Suprapubic skin (tissue), 4 donors: ENCODE measurements at regions not wholly inside any gene's neighbourhood (a gene's known extent, or its start where the extent isn't known, plus 50 kb on each side); places are given as distances from the start of the nearest gene placed in this dataset.

Experiments
- DNase-seq, 2 donors: peaks; one replicate each; pipeline ENCODE4 v3.0.0-alpha.2; 2019; ENCODE audit warnings: low spot score in 2 of 2
- H3K27ac ChIP-seq: fragments of 200-600 bp; sonication (generic); one replicate; pipeline ENCODE4 v1.5.1; 2019
- H3K27me3 ChIP-seq: fragments of 200-600 bp; sonication (generic); one replicate; pipeline ENCODE4 v1.5.1; 2019
- H3K36me3 ChIP-seq: fragments of 200-600 bp; sonication (generic); one replicate; pipeline ENCODE4 v1.5.1; 2019
- H3K4me1 ChIP-seq: fragments of 200-600 bp; sonication (generic); one replicate; pipeline ENCODE4 v1.5.1; 2019
- H3K4me3 ChIP-seq: fragments of 200-600 bp; sonication (generic); one replicate; pipeline ENCODE4 v1.5.1; 2019; ENCODE audit warnings: mild to moderate bottlenecking
- H3K9me3 ChIP-seq: fragments of 200-600 bp; sonication (generic); one replicate; pipeline ENCODE4 v1.5.1; 2019
- EP300 ChIP-seq: sonication (generic); formaldehyde crosslinking; IDR thresholded peaks from one replicate; pipeline ENCODE4 v1.6.1; 2017; ENCODE audit warnings: antibody characterized with exemption
- POLR2A ChIP-seq, 2 donors: fragments of 450-650 bp; IDR thresholded peaks; one replicate each; pipeline ENCODE4 v1.6.1; 2017; ENCODE audit warnings: antibody characterized with exemption in 2 of 2, mild to moderate bottlenecking in 2 of 2, moderate library complexity in 2 of 2
- POLR2AphosphoS5 ChIP-seq, 3 donors: sonication (generic); formaldehyde crosslinking; IDR thresholded peaks; one replicate each; pipeline ENCODE4 v1.6.1; 2017; ENCODE audit warnings: antibody characterized with exemption in 3 of 3
- WGBS: methylation state at CpG from one replicate; pipeline ENCODE4 v1.1.5; 2018; 5-methylcytosine and 5-hydroxymethylcytosine counted together
- TF ChIP-seq, protein P1 (sequence below), 2 donors: fragments of 200-600 bp in 1 of 2; fragments of 450-650 bp in 1 of 2; sonication (generic) in 1 of 2; IDR thresholded peaks; one replicate each; pipeline ENCODE4 v1.5.1; 2016 to 2019; ENCODE audit warnings: antibody characterized with exemption in 2 of 2, mild to moderate bottlenecking in 1 of 2, moderate library complexity in 1 of 2

DNA sequence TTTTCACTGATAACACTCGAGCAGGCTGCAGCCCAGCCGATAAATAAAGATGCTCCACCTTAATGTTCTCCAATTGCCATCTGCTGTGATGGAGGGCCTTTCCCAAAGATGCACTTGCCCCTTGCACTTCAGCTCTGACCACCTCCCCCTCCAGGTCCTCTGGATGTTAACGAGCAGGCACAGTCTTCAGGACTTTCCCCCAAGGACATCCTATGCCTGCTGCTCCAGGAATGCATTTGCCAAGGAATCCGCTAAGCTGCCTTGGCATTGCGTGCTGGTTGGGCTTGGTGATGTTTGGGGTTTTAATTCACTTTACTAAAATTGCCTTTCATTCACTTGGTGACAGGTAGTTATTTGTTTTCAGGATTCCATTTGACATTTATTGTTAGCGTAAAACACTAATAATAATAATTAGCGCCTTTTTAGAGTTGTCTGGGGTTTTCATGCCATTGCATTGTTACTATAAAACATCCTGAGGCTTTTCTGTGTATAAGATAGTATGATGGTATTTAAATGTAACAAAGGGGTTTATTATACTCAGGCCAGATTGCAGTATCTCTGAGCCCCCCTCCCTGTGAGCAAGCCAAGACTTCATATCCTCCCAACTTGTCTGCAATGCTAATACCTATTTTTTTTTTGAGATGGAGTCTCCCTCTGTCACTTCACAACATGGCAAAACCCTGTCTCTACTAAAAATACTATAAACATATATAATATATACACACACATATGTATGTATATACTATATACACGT is 66.7 kb upstream of the TSHZ2 start:
- peaks cover 6% of the 10 kb centered on the region for H3K27me3 ChIP-seq
- H3K9me3 ChIP-seq: no peaks in the 10 kb centered on the region
- no peaks in the 10 kb centered on the region for H3K4me1 ChIP-seq
- no peak for DNase-seq
- no peak overlapping the region for H3K27ac ChIP-seq
- TF ChIP-seq, protein P1, sequence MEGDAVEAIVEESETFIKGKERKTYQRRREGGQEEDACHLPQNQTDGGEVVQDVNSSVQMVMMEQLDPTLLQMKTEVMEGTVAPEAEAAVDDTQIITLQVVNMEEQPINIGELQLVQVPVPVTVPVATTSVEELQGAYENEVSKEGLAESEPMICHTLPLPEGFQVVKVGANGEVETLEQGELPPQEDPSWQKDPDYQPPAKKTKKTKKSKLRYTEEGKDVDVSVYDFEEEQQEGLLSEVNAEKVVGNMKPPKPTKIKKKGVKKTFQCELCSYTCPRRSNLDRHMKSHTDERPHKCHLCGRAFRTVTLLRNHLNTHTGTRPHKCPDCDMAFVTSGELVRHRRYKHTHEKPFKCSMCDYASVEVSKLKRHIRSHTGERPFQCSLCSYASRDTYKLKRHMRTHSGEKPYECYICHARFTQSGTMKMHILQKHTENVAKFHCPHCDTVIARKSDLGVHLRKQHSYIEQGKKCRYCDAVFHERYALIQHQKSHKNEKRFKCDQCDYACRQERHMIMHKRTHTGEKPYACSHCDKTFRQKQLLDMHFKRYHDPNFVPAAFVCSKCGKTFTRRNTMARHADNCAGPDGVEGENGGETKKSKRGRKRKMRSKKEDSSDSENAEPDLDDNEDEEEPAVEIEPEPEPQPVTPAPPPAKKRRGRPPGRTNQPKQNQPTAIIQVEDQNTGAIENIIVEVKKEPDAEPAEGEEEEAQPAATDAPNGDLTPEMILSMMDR (IDR thresholded peaks at IDR 0.05): no peak
- TF ChIP-seq POLR2AphosphoS5 (IDR thresholded peaks at IDR 0.05) (no peak), POLR2A (IDR thresholded peaks at IDR 0.05) (no peak), EP300 (no peak)
- H3K4me3 ChIP-seq: no peak overlapping the region
- 67% methylated on average over 8 of the region's 8 CpGs for WGBS
- no peaks in the 10 kb centered on the region for H3K36me3 ChIP-seq

DNA sequence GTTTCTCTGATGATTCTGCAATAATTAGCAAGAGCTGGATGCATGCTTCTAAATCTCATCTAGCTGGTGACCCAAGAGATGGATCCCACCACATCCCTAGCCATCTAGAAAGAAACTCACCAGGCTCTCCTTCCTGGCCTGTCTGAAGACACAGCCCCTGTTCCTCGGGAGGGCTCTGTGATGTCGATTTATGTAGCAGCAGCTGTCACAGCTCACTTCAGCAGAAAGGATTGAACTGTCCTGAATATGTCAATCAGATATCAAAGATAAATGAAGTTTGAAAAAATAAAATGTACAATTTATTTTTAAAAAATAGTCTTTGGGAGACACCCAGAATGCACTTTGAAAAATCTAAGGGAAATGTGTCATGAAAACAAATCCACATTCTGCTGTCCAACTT is 67.3 kb upstream of the TSHZ2 start:
- Histone ChIP-seq H3K27me3 (peaks cover 6% of the 10 kb centered on the region), H3K9me3 (no peaks in the 10 kb centered on the region), H3K27ac (no peak overlapping the region), H3K4me1 (no peaks in the 10 kb centered on the region), H3K36me3 (no peaks in the 10 kb centered on the region), H3K4me3 (no peak overlapping the region)
- no peak for DNase-seq
- no peak for TF ChIP-seq POLR2AphosphoS5 (IDR thresholded peaks at IDR 0.05)
- no peak for TF ChIP-seq POLR2A (IDR thresholded peaks at IDR 0.05)
- TF ChIP-seq EP300: no peak
- TF ChIP-seq, protein P1 (IDR thresholded peaks at IDR 0.05): no peak
- WGBS: 37% methylated on average over 2 of the region's 2 CpGs

DNA sequence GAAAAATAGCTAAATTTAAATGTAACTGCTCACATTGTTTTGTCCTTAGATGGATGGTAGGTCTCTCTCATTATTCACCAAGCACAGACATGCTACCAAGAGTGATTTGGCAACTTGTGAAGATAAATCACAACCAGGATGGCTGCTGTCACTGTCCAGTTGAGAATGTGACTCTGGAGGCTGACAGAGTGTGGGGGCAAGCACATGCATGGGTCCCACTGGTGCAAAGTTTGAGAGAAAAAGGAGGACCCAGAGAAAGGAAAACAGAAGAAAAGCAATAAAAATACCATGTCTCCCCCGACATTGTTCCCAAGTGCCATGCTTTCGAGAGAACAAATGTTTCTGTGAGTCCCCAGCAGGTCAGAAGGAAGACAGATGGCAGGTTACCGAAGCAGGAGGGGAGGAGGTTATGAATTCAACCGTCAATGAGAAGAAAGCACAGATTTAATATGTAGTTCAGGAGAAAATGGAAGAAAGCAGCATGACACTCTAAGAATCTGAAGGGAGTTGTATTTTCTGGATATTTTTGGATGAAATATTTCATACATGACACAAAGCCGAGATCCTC is 73.0 kb upstream of the TSHZ2 start:
- H3K36me3 ChIP-seq: no peaks in the 10 kb centered on the region
- H3K4me3 ChIP-seq: no peak overlapping the region
- peaks cover 7% of the 10 kb centered on the region for H3K4me1 ChIP-seq
- no peak for TF ChIP-seq POLR2AphosphoS5 (IDR thresholded peaks at IDR 0.05)
- TF ChIP-seq, protein P1 (IDR thresholded peaks at IDR 0.05): no peak
- TF ChIP-seq EP300: no peak
- TF ChIP-seq POLR2A (IDR thresholded peaks at IDR 0.05): no peak
- no peaks in the 10 kb centered on the region for H3K9me3 ChIP-seq
- no peak overlapping the region for H3K27ac ChIP-seq
- H3K27me3 ChIP-seq: peaks cover 6% of the 10 kb centered on the region
- DNase-seq: no peak
- 84% methylated on average over 5 of the region's 5 CpGs for WGBS

DNA sequence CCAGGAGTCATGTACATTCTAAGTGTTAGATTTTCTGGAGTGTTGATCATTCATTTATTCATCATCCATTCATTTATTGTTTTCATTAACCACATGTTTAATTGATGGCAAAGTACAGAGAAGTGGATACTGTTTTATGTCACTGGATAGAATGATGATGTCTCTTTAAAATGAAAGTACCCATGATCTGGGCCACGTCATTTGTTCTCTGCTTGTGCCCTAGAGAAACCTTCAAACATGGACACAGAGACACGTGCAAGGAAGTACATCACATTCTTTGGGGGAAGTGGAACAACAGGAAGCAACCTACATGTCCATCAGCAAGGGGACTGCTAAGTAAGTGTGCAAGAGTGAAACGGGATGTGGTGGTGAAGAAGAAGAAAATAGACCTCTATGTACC is 75.8 kb upstream of the TSHZ2 start:
- Histone ChIP-seq H3K9me3 (no peaks in the 10 kb centered on the region), H3K4me3 (no peak overlapping the region), H3K36me3 (no peaks in the 10 kb centered on the region), H3K27me3 (no peaks in the 10 kb centered on the region), H3K27ac (no peak overlapping the region), H3K4me1 (peaks cover 7% of the 10 kb centered on the region)
- 49% methylated on average over 3 of the region's 3 CpGs for WGBS
- no peak for TF ChIP-seq POLR2A (IDR thresholded peaks at IDR 0.05)
- TF ChIP-seq, protein P1 (IDR thresholded peaks at IDR 0.05): no peak
- no peak for TF ChIP-seq POLR2AphosphoS5 (IDR thresholded peaks at IDR 0.05)
- no peak for TF ChIP-seq EP300
- DNase-seq: no peak

DNA sequence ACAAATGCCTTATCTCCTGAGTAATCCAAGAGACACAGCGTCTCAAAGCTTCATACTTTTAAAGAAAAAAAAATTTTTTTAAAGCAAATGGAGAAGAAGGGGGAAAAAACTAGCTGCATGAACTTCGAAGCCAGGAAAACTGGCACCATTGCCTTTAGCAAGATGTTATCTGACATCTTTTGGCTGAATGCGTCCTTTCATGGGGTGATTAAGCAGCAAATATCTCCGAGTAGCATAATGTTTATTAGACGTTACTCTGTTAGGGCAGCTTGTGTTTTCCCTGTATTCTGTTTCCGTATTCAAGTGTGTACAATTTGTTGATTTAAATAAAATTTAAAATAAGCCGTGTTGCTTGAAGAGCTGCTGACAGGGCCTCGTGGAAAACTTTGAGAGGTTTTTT is 76.5 kb upstream of the TSHZ2 start:
- 33% methylated on average over 8 of the region's 8 CpGs for WGBS
- Histone ChIP-seq H3K4me3 (no peak overlapping the region), H3K4me1 (peaks cover 7% of the 10 kb centered on the region), H3K36me3 (no peaks in the 10 kb centered on the region), H3K9me3 (no peaks in the 10 kb centered on the region), H3K27me3 (no peaks in the 10 kb centered on the region), H3K27ac (no peak overlapping the region)
- TF ChIP-seq POLR2A (IDR thresholded peaks at IDR 0.05) (no peak), EP300 (no peak), POLR2AphosphoS5 (IDR thresholded peaks at IDR 0.05) (no peak)
- TF ChIP-seq, protein P1 (IDR thresholded peaks at IDR 0.05): no peak
- DNase-seq: no peak
